PC-9 (cell line): ENCODE measurements at regions not wholly inside any gene's neighbourhood (a gene's known extent, or its start where the extent isn't known, plus 50 kb on each side); places are given as distances from the start of the nearest gene placed in this dataset.

ENCODE experiments used
- BruUV-seq: library from RNA; stranded (reverse); fragments of 400-500 nt; replicated peaks from 2 replicates; lab custom pipeline; 2021; lab: Mats Ljungman, UMichigan
- CTCF ChIA-PET: fragments of 300-600 bp; sonication (Branson Sonifier 250); formaldehyde crosslinking; loops from one replicate; lab custom pipeline; 2022; ENCODE audit warnings: antibody characterized with exemption; lab: Charles Lee
- POLR2A ChIA-PET: fragments of 300-600 bp; sonication (Branson Sonifier 250); formaldehyde crosslinking; loops from one replicate; lab custom pipeline; 2022; ENCODE audit warnings: antibody characterized with exemption; ENCODE audit not compliant: unreplicated experiment; lab: Charles Lee
- DNase-seq, 2 experiments: peaks; one replicate each; pipeline versions ENCODE4 v3.0.0 to v3.0.0-alpha.2; 2015 to 2022; ENCODE audit warnings: mixed read lengths in 1 of 2
- H2AFZ ChIP-seq: fragments of 200-600 bp; sonication (generic); 2 replicates; pipeline ENCODE4 v1.8.1; 2017; ENCODE audit warnings: antibody characterized with exemption
- H3F3A ChIP-seq: fragments of 200-600 bp; sonication (generic); 2 replicates; pipeline ENCODE4 v1.8.1; 2017; ENCODE audit warnings: antibody characterized with exemption, mild to moderate bottlenecking, low read depth; ENCODE audit not compliant: insufficient read depth
- H3K27ac ChIP-seq: fragments of 200-600 bp; sonication (generic); 2 replicates; pipeline ENCODE4 v1.6.1; 2016; ENCODE audit warnings: mixed run types
- H3K27me3 ChIP-seq: fragments of 200-600 bp; sonication (generic); 2 replicates; pipeline ENCODE4 v1.6.1; 2016; ENCODE audit warnings: low read depth, mixed run types; ENCODE audit not compliant: insufficient read depth
- H3K36me3 ChIP-seq: fragments of 200-600 bp; sonication (generic); 2 replicates; pipeline ENCODE4 v1.6.1; 2016; ENCODE audit warnings: low read depth, mixed run types
- H3K4me1 ChIP-seq: fragments of 200-600 bp; sonication (generic); replicated peaks from 2 replicates; pipeline ENCODE4 v1.6.1; 2016; ENCODE audit warnings: mixed run types; ENCODE audit not compliant: insufficient read depth
- H3K4me2 ChIP-seq: fragments of 200-600 bp; sonication (generic); 2 replicates; pipeline ENCODE4 v1.6.1; 2017; ENCODE audit warnings: mixed run types
- H3K4me3 ChIP-seq: fragments of 200-600 bp; sonication (generic); 2 replicates; pipeline ENCODE4 v1.6.1; 2016; ENCODE audit warnings: mixed run types
- H3K79me2 ChIP-seq: fragments of 200-600 bp; sonication (generic); 2 replicates; pipeline ENCODE4 v1.6.1; 2017; ENCODE audit warnings: low read depth, mixed run types
- H3K9me2 ChIP-seq: fragments of 200-600 bp; sonication (generic); 2 replicates; pipeline ENCODE4 v1.8.1; 2017; ENCODE audit warnings: mild to moderate bottlenecking; ENCODE audit not compliant: insufficient read depth
- H3K9me3 ChIP-seq: fragments of 200-600 bp; sonication (generic); 2 replicates; pipeline ENCODE4 v1.8.1; 2016; ENCODE audit warnings: low read depth; ENCODE audit not compliant: insufficient read depth
- H4K20me1 ChIP-seq: fragments of 200-600 bp; sonication (generic); 2 replicates; pipeline ENCODE4 v1.8.1; 2017; ENCODE audit not compliant: insufficient read depth
- EZH2 ChIP-seq: fragments of 200-600 bp; sonication (generic); IDR thresholded peaks from 2 replicates; pipeline ENCODE4 v1.8.0; 2017; ENCODE audit warnings: antibody characterized with exemption, low read depth
- intact Hi-C: fragments of 100-400 bp; cut with micrococcal nuclease; formaldehyde crosslinking; loops from one replicate; pipeline ENCODE4 v1.10.0; 2022; ENCODE audit not compliant: unreplicated experiment
- TF ChIP-seq, protein P1 (sequence below): fragments of 200-600 bp; sonication (generic); conservative IDR thresholded peaks from 2 replicates; pipeline ENCODE4 v1.6.1; 2017; ENCODE audit warnings: mixed run types, antibody characterized with exemption, mild to moderate bottlenecking, moderate library complexity

DNA sequence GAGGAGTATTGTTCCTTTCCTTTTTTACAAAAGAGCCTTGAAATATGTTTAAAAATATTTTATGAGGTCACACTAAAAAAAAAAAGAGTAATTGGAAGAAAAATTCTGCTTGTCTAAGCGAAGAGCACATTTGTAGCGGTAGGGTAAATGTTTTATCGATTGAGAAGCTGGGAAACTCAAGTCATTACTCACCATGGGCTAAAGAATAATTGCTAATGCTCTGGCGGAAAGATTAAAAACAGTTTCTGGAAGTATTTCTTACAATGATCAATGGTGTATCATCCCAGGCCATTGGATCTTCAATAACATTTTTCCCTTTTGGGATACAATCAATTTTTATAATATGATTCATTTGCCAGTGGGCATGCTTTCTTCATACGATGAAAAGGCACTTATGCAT, 450.0 kb downstream of the RASEF start:
- Histone ChIP-seq H3K4me2 (no peak overlapping the region), H3K4me1 (no peaks in the 10 kb centered on the region), H3K27me3 (no peaks in the 10 kb centered on the region), H4K20me1 (no peaks in the 10 kb centered on the region), H2AFZ (no peak overlapping the region), H3K9me3 (no peaks in the 10 kb centered on the region), H3K27ac (no peak overlapping the region), H3K79me2 (no peaks in the 10 kb centered on the region), H3F3A (no peaks in the 10 kb centered on the region), H3K4me3 (no peak overlapping the region), H3K36me3 (no peaks in the 10 kb centered on the region), H3K9me2 (no peaks in the 10 kb centered on the region)
- POLR2A ChIA-PET, result no interaction called here
- intact Hi-C loops, result no loop called here
- no TSS peak for BruUV-seq
- DNase-seq, result no peak
- CTCF ChIA-PET, result no interaction called here
- TF ChIP-seq EZH2, result no peak
- TF ChIP-seq, protein P1, sequence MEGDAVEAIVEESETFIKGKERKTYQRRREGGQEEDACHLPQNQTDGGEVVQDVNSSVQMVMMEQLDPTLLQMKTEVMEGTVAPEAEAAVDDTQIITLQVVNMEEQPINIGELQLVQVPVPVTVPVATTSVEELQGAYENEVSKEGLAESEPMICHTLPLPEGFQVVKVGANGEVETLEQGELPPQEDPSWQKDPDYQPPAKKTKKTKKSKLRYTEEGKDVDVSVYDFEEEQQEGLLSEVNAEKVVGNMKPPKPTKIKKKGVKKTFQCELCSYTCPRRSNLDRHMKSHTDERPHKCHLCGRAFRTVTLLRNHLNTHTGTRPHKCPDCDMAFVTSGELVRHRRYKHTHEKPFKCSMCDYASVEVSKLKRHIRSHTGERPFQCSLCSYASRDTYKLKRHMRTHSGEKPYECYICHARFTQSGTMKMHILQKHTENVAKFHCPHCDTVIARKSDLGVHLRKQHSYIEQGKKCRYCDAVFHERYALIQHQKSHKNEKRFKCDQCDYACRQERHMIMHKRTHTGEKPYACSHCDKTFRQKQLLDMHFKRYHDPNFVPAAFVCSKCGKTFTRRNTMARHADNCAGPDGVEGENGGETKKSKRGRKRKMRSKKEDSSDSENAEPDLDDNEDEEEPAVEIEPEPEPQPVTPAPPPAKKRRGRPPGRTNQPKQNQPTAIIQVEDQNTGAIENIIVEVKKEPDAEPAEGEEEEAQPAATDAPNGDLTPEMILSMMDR, result no peak

DNA sequence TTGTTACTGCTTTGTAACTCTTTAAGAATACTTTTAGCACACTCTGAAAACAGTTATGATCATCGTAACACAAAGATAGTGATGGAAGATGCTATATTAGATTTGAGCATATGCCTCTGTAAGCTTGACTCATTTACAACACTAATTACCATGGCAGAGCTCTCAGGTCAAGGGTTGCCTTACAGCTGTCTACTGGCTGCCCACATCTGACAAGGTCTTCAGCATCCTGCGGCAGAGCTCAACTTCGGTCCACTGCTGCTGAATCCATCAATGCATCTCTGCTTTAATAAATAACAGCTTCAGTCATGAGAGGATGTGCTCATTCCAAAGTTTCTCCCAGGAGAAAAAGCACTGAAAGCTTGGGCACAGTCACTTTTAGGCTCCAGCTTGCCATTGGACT, 449.4 kb downstream of the RASEF start:
- no peak overlapping the region for H2AFZ ChIP-seq
- BruUV-seq, result no TSS peak
- ChIA-PET POLR2A (no interaction called here), CTCF (no interaction called here)
- H3K27me3 ChIP-seq, result no peaks in the 10 kb centered on the region
- H3K4me2 ChIP-seq, result no peak overlapping the region
- H3K79me2 ChIP-seq, result no peaks in the 10 kb centered on the region
- H4K20me1 ChIP-seq, result no peaks in the 10 kb centered on the region
- H3K9me2 ChIP-seq, result no peaks in the 10 kb centered on the region
- no peaks in the 10 kb centered on the region for H3K9me3 ChIP-seq
- no peaks in the 10 kb centered on the region for H3F3A ChIP-seq
- DNase-seq, result no peak
- no peaks in the 10 kb centered on the region for H3K36me3 ChIP-seq
- TF ChIP-seq EZH2, result no peak
- TF ChIP-seq, protein P1, result no peak
- no peak overlapping the region for H3K4me3 ChIP-seq
- no peak overlapping the region for H3K27ac ChIP-seq
- intact Hi-C loops, result no loop called here
- H3K4me1 ChIP-seq, result no peaks in the 10 kb centered on the region

DNA sequence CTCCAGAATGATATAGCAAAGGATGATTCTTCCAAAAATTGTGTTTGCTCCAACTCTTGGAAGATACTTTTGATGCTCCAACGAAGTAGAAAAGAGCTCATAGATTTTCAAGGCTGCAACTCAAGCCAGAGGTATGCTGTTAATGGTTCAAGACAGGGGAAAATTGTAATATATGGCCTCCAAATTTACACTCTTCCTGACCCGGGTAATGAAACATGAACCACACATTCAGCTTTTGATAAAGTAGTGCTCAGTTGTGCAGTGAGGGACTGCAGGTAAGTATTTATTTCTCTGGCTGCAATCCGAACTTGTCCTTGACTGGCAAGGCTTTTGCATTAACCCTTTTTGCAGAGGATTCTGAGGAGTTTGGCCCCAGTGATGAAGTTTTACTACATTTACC, 446.4 kb downstream of the RASEF start:
- POLR2A ChIA-PET, result interaction anchor here (0.5 kb wide), 1 partner anchor 1094 kb away, joined by 5 read pairs; no protein-coding TSS in a partner anchor

More for the DNA sequence above, 446.4 kb downstream of the RASEF start:
- H3K27me3 ChIP-seq, result no peaks in the 10 kb centered on the region
- no peak overlapping the region for H3K4me2 ChIP-seq
- DNase-seq, result no peak
- no peaks in the 10 kb centered on the region for H3F3A ChIP-seq
- TF ChIP-seq, protein P1, result no peak
- no peak for TF ChIP-seq EZH2
- no peaks in the 10 kb centered on the region for H4K20me1 ChIP-seq
- H3K79me2 ChIP-seq, result no peaks in the 10 kb centered on the region
- intact Hi-C loops, result no loop called here
- BruUV-seq, result no TSS peak
- no peaks in the 10 kb centered on the region for H3K4me1 ChIP-seq
- H2AFZ ChIP-seq, result no peak overlapping the region
- H3K27ac ChIP-seq, result no peak overlapping the region
- no peak overlapping the region for H3K4me3 ChIP-seq
- H3K36me3 ChIP-seq, result no peaks in the 10 kb centered on the region
- no peaks in the 10 kb centered on the region for H3K9me2 ChIP-seq
- no peaks in the 10 kb centered on the region for H3K9me3 ChIP-seq
- CTCF ChIA-PET, result no interaction called here
